Endothelial cell of umbilical vein (primary cell): ENCODE measurements at regions not wholly inside any gene's neighbourhood (a gene's known extent, or its start where the extent isn't known, plus 50 kb on each side); places are given as distances from the start of the nearest gene placed in this dataset.

Source experiments
- BruUV-seq: library from RNA; stranded (reverse); fragments of 400-500 nt; replicated peaks from 2 replicates; lab custom pipeline; 2021; lab: Mats Ljungman, UMichigan
- CTCF ChIA-PET: fragments of 300-600, 350-600 bp; sonication (Branson Sonifier 250); formaldehyde crosslinking; loops from one replicate; lab custom pipeline; 2021; ENCODE audit warnings: antibody characterized with exemption, inconsistent platforms; lab: Charles Lee
- POLR2A ChIA-PET: fragments of 300-600, 350-600 bp; sonication (Branson Sonifier 250); formaldehyde crosslinking; loops from one replicate; lab custom pipeline; 2021; ENCODE audit warnings: antibody characterized with exemption, inconsistent platforms; lab: Charles Lee
- DNase-seq: peaks from one replicate; pipeline ENCODE4 v3.0.0-alpha.2; 2011; ENCODE audit warnings: low read depth, low spot score
- FAIRE-seq: peaks from 2 replicates; lab custom pipeline; 2011; peaks lifted over from hg19 to GRCh38; lab: Jason Lieb, UNC
- H2AFZ ChIP-seq: 2 replicates; pipeline ENCODE4 v1.6.0; 2012; ENCODE audit warnings: low read depth, low read length, control low read depth, inconsistent platforms
- H3K27ac ChIP-seq: 2 replicates; pipeline ENCODE4 v1.5.1; 2011; ENCODE audit warnings: low read depth, mild to moderate bottlenecking, control low read depth, low read length, moderate library complexity; ENCODE audit not compliant: insufficient read depth
- H3K27me3 ChIP-seq, 2 experiments: 2 replicates each; pipeline versions ENCODE4 v1.6.0 to v1.6.1; 2011; ENCODE audit warnings: low read length in 2 of 2, mixed read lengths in 1 of 2; ENCODE audit not compliant: control insufficient read depth in 2 of 2, insufficient read depth in 2 of 2
- H3K36me3 ChIP-seq, 2 experiments: 2 replicates in 1 of 2; 3 replicates in 1 of 2; pipeline ENCODE4 v1.5.1; 2011; ENCODE audit warnings: low read length in 2 of 2, mild to moderate bottlenecking in 1 of 2, moderate library complexity in 1 of 2; ENCODE audit not compliant: control insufficient read depth in 2 of 2, insufficient read depth in 2 of 2; ENCODE audit errors: extremely low read depth in 1 of 2
- H3K4me1 ChIP-seq: 3 replicates; pipeline ENCODE4 v1.5.1; 2011; ENCODE audit warnings: mild to moderate bottlenecking, low read length; ENCODE audit not compliant: control insufficient read depth, insufficient read depth; ENCODE audit errors: extremely low read depth
- H3K4me2 ChIP-seq: 2 replicates; pipeline ENCODE4 v1.6.1; 2011; ENCODE audit warnings: low read length, control low read depth, mixed read lengths; ENCODE audit not compliant: insufficient read depth
- H3K4me3 ChIP-seq, 3 experiments: fragments of 200-600 bp in 1 of 3; sonication (generic), shearing (Covaris generic) in 1 of 3; replicated peaks in 1 of 3; 2 replicates each; pipeline ENCODE4 v1.5.1; 2011 to 2016; ENCODE audit warnings: control low read depth in 3 of 3, low read length in 3 of 3, mild to moderate bottlenecking in 2 of 3, inconsistent platforms in 1 of 3, low read depth in 1 of 3, moderate library complexity in 1 of 3; ENCODE audit not compliant: insufficient read depth in 1 of 3
- H3K79me2 ChIP-seq: 2 replicates; pipeline ENCODE4 v1.6.0; 2012; ENCODE audit warnings: low read length, inconsistent platforms; ENCODE audit not compliant: control insufficient read depth, insufficient read depth
- H3K9ac ChIP-seq: replicated peaks from 2 replicates; pipeline ENCODE3; 2011; ENCODE audit warnings: low read length, control low read depth; ENCODE audit not compliant: insufficient read depth; ENCODE audit errors: extremely low read depth
- H3K9me1 ChIP-seq: replicated peaks from 3 replicates; pipeline ENCODE4 v1.6.0; 2011; ENCODE audit warnings: mild to moderate bottlenecking, low read length; ENCODE audit not compliant: control insufficient read depth, insufficient read depth; ENCODE audit errors: extremely low read depth
- H3K9me3 ChIP-seq: replicated peaks from 2 replicates; pipeline ENCODE4 v1.5.1; 2012; ENCODE audit warnings: low read length, inconsistent platforms; ENCODE audit not compliant: control insufficient read depth, insufficient read depth
- H4K20me1 ChIP-seq: replicated peaks from 2 replicates; pipeline ENCODE3; 2011; ENCODE audit warnings: mild to moderate bottlenecking, low read length; ENCODE audit not compliant: control insufficient read depth, insufficient read depth; ENCODE audit errors: extremely low read depth
- CTCF ChIP-seq, 2 donors: IDR thresholded peaks; 1 replicate in 1 of 2; 2 replicates in 1 of 2; pipeline ENCODE4 v1.5.1; 2011; ENCODE audit warnings: low read length in 2 of 2, mild to moderate bottlenecking in 2 of 2, moderate library complexity in 2 of 2, control low read depth in 1 of 2, inconsistent platforms in 1 of 2, low read depth in 1 of 2; ENCODE audit not compliant: insufficient read depth in 1 of 2; ENCODE audit errors: extremely low read depth in 1 of 2
- EZH2 ChIP-seq: IDR thresholded peaks from 2 replicates; pipeline ENCODE4 v1.6.1; 2012; ENCODE audit warnings: borderline replicate concordance, low read depth, mild to moderate bottlenecking, moderate library complexity, low read length, inconsistent platforms; ENCODE audit not compliant: severe bottlenecking
- FOS ChIP-seq: IDR thresholded peaks from 2 replicates; pipeline ENCODE4 v1.6.1; 2011; ENCODE audit warnings: mild to moderate bottlenecking, low read length, moderate library complexity, borderline replicate concordance; ENCODE audit not compliant: insufficient read depth
- GATA2 ChIP-seq: IDR thresholded peaks from 2 replicates; pipeline ENCODE4 v1.7.0; 2011; ENCODE audit warnings: low read depth, mild to moderate bottlenecking, moderate library complexity, mixed read lengths, low read length; ENCODE audit not compliant: insufficient read length, insufficient read depth
- JUN ChIP-seq: IDR thresholded peaks from 2 replicates; pipeline ENCODE4 v1.6.1; 2011; ENCODE audit warnings: borderline replicate concordance, low read depth; ENCODE audit not compliant: insufficient read length, insufficient read depth
- MAX ChIP-seq: IDR thresholded peaks from 2 replicates; pipeline ENCODE4 v1.6.1; 2011; ENCODE audit not compliant: insufficient read depth, insufficient read length
- MYC ChIP-seq: IDR thresholded peaks from one replicate; pipeline ENCODE4 v1.6.1; 2011; ENCODE audit warnings: mild to moderate bottlenecking, low read depth, low read length
- POLR2A ChIP-seq: IDR thresholded peaks from 2 replicates; pipeline ENCODE4 v1.6.1; 2012; ENCODE audit warnings: low read depth, mild to moderate bottlenecking, control low read depth, low read length
- POLR2AphosphoS5 ChIP-seq: IDR thresholded peaks from 2 replicates; pipeline ENCODE4 v1.6.1; 2012; ENCODE audit warnings: low read depth, mild to moderate bottlenecking, control low read depth, low read length, moderate library complexity; ENCODE audit not compliant: insufficient read depth
- dilution Hi-C: fragments of 300-500 bp; cut with MboI; formaldehyde crosslinking; loops from one replicate; pipeline ENCODE4 v1.15.0; 2019; ENCODE audit warnings: low sequenced_read_pairs; ENCODE audit not compliant: extremely low pct_ligation_motif_present
- intact Hi-C: fragments of 100-400 bp; cut with micrococcal nuclease; formaldehyde crosslinking; loops from one replicate; pipeline ENCODE4 v1.10.0; 2022

GRCh38 chr2:159855143-159855542 lies 57.1 kb upstream of the CD302 start:
- no peaks in the 10 kb centered on the region for H3K4me1 ChIP-seq
- dilution Hi-C loops (no loop called here), intact Hi-C loops (no loop called here)
- no peak overlapping the region for H3K27ac ChIP-seq
- H3K9me3 ChIP-seq: no peaks in the 10 kb centered on the region
- no peaks in the 10 kb centered on the region for H4K20me1 ChIP-seq
- ChIA-PET CTCF (interaction anchor here (0.7 to 1.2 kb wide), 3 partner anchors 11 to 65 kb away, joined by 3 to 4 read pairs (median 3); no protein-coding TSS in a partner anchor), POLR2A (no interaction called here)
- no peaks in the 10 kb centered on the region for H3K27me3 ChIP-seq
- H3K9me1 ChIP-seq: no peaks in the 10 kb centered on the region
- BruUV-seq: no TSS peak
- H3K4me3 ChIP-seq: no peak overlapping the region
- H3K4me2 ChIP-seq: no peak overlapping the region
- DNase-seq (no peak), FAIRE-seq (no peak)
- H3K36me3 ChIP-seq: no peaks in the 10 kb centered on the region
- H3K9ac ChIP-seq: no peak overlapping the region
- no peaks in the 10 kb centered on the region for H3K79me2 ChIP-seq
- no peak for TF ChIP-seq FOS
- TF ChIP-seq CTCF (IDR thresholded peaks at IDR 0.05; ENCODE audit: extremely low read depth in 1 of 2, insufficient read depth in 1 of 2, low read depth in 1 of 2, low read length in 2 of 2): no peak
- no peak for TF ChIP-seq POLR2AphosphoS5
- no peak for TF ChIP-seq GATA2
- TF ChIP-seq MAX: no peak
- no peak for TF ChIP-seq JUN
- no peak for TF ChIP-seq EZH2
- TF ChIP-seq MYC: no peak
- no peak for TF ChIP-seq POLR2A
- no peak overlapping the region for H2AFZ ChIP-seq
